ENCODE measurements at regions not wholly inside any gene's neighbourhood (a gene's known extent, or its start where the extent isn't known, plus 50 kb on each side); places are given as distances from the start of the nearest gene placed in this dataset.

DNA sequence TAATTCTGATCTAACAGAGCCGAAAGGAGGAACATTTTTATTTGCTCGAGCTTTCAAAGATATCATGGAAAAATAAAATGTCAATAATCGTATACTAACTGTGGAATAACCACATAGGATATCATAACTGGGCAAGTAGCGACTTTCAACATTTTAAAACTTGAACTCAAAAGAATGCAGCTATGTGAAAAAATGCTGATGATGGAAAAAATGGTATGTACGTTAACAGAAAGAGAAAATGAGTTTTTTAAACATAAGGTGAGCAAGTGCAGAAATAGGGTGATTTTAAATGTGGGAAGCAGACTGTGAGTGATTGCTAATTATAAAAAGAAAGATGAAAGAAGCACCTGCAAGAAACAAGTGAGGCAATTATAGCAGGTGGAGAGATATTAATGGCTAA, 238.3 kb upstream of the HSF2 start:
- no peak for DNase-seq (ENCODE audit: low read depth in 1 of 2, low spot score in 1 of 2)
- H3K27me3 ChIP-seq (ENCODE audit: insufficient read depth, poor library complexity, severe bottlenecking) = no peaks in the 10 kb centered on the region
- H3K27ac ChIP-seq (replicated peaks) = no peak overlapping the region
- H3K4me3 ChIP-seq (replicated peaks; ENCODE audit: insufficient read depth, low read length) = no peak overlapping the region
- TF ChIP-seq POLR2AphosphoS5 (IDR thresholded peaks at IDR 0.05; ENCODE audit: low read depth) = no peak
- TF ChIP-seq SPI1 (IDR thresholded peaks at IDR 0.05; ENCODE audit: borderline replicate concordance, low read depth) = no peak
- TF ChIP-seq, protein P1, sequence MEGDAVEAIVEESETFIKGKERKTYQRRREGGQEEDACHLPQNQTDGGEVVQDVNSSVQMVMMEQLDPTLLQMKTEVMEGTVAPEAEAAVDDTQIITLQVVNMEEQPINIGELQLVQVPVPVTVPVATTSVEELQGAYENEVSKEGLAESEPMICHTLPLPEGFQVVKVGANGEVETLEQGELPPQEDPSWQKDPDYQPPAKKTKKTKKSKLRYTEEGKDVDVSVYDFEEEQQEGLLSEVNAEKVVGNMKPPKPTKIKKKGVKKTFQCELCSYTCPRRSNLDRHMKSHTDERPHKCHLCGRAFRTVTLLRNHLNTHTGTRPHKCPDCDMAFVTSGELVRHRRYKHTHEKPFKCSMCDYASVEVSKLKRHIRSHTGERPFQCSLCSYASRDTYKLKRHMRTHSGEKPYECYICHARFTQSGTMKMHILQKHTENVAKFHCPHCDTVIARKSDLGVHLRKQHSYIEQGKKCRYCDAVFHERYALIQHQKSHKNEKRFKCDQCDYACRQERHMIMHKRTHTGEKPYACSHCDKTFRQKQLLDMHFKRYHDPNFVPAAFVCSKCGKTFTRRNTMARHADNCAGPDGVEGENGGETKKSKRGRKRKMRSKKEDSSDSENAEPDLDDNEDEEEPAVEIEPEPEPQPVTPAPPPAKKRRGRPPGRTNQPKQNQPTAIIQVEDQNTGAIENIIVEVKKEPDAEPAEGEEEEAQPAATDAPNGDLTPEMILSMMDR (IDR thresholded peaks at IDR 0.05; ENCODE audit: insufficient read depth, low read length) = no peak
- no peak for TF ChIP-seq GABPA (IDR thresholded peaks at IDR 0.05; ENCODE audit: low read depth)
- TF ChIP-seq, protein P2, sequence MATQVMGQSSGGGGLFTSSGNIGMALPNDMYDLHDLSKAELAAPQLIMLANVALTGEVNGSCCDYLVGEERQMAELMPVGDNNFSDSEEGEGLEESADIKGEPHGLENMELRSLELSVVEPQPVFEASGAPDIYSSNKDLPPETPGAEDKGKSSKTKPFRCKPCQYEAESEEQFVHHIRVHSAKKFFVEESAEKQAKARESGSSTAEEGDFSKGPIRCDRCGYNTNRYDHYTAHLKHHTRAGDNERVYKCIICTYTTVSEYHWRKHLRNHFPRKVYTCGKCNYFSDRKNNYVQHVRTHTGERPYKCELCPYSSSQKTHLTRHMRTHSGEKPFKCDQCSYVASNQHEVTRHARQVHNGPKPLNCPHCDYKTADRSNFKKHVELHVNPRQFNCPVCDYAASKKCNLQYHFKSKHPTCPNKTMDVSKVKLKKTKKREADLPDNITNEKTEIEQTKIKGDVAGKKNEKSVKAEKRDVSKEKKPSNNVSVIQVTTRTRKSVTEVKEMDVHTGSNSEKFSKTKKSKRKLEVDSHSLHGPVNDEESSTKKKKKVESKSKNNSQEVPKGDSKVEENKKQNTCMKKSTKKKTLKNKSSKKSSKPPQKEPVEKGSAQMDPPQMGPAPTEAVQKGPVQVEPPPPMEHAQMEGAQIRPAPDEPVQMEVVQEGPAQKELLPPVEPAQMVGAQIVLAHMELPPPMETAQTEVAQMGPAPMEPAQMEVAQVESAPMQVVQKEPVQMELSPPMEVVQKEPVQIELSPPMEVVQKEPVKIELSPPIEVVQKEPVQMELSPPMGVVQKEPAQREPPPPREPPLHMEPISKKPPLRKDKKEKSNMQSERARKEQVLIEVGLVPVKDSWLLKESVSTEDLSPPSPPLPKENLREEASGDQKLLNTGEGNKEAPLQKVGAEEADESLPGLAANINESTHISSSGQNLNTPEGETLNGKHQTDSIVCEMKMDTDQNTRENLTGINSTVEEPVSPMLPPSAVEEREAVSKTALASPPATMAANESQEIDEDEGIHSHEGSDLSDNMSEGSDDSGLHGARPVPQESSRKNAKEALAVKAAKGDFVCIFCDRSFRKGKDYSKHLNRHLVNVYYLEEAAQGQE (IDR thresholded peaks at IDR 0.05; ENCODE audit: insufficient replicate concordance, low read depth) = no peak

DNA sequence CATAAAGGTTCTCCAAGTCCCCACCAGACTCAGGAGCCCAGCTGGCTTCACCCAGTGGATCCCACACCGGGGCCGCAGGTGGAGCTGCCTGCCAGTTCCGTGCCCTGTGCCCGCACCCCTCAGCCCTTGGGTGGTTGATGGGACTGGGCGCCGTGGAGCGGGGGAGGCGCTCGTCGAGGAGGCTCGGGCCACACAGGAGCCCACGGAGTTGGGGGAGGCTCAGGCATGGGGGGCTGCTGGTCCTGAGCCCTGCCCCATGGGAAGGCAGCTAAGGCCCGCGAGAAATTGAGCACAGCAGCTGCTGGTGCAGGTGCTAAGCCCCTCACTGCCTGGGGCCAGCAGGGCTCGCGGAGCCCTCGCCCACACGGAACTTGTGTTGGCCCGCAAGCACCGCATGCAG, 234.4 kb upstream of the HSF2 start:
- Histone ChIP-seq H3K4me3 (replicated peaks; ENCODE audit: insufficient read depth, low read length) (no peak overlapping the region), H3K27ac (replicated peaks) (no peak overlapping the region), H3K27me3 (ENCODE audit: insufficient read depth, poor library complexity, severe bottlenecking) (no peaks in the 10 kb centered on the region)
- DNase-seq (ENCODE audit: low read depth in 1 of 2, low spot score in 1 of 2) = no peak
- no peak for TF ChIP-seq GABPA (IDR thresholded peaks at IDR 0.05; ENCODE audit: low read depth)
- TF ChIP-seq SPI1 (IDR thresholded peaks at IDR 0.05; ENCODE audit: borderline replicate concordance, low read depth) = no peak
- TF ChIP-seq, protein P2 (IDR thresholded peaks at IDR 0.05; ENCODE audit: insufficient replicate concordance, low read depth) = no peak
- TF ChIP-seq, protein P1 (IDR thresholded peaks at IDR 0.05; ENCODE audit: insufficient read depth, low read length) = no peak
- TF ChIP-seq POLR2AphosphoS5 (IDR thresholded peaks at IDR 0.05; ENCODE audit: low read depth) = no peak

DNA sequence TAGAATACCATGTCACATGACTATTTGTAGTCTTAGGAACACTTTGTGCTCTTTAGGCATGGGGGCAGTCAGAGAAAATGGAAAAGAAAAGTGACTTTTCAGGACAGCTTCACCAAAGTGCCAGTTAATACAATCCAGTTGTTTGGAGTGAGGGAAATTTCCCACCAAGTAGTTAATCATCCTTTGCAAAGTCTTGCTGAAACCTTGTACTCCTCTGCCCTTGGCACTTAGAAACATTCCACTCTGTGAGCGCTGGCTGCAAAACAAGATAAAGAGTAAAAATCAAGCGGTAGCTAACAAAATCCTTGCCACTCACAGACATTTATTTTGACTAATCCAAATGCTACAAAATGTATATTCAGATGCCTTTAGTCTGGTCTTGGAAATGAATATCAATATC, 229.2 kb upstream of the HSF2 start:
- DNase-seq (ENCODE audit: low read depth in 1 of 2, low spot score in 1 of 2) = no peak
- no peak for TF ChIP-seq SPI1 (IDR thresholded peaks at IDR 0.05; ENCODE audit: borderline replicate concordance, low read depth)
- TF ChIP-seq, protein P1 (IDR thresholded peaks at IDR 0.05; ENCODE audit: insufficient read depth, low read length) = no peak
- TF ChIP-seq, protein P2 (IDR thresholded peaks at IDR 0.05; ENCODE audit: insufficient replicate concordance, low read depth) = no peak
- TF ChIP-seq GABPA (IDR thresholded peaks at IDR 0.05; ENCODE audit: low read depth) = no peak
- no peak for TF ChIP-seq POLR2AphosphoS5 (IDR thresholded peaks at IDR 0.05; ENCODE audit: low read depth)
- H3K27me3 ChIP-seq (ENCODE audit: insufficient read depth, poor library complexity, severe bottlenecking) = no peaks in the 10 kb centered on the region
- H3K27ac ChIP-seq (replicated peaks) = no peak overlapping the region
- H3K4me3 ChIP-seq (replicated peaks; ENCODE audit: insufficient read depth, low read length) = no peak overlapping the region
